ENCODE measurements at regions not wholly inside any gene's neighbourhood (a gene's known extent, or its start where the extent isn't known, plus 50 kb on each side); places are given as distances from the start of the nearest gene placed in this dataset.

DNA sequence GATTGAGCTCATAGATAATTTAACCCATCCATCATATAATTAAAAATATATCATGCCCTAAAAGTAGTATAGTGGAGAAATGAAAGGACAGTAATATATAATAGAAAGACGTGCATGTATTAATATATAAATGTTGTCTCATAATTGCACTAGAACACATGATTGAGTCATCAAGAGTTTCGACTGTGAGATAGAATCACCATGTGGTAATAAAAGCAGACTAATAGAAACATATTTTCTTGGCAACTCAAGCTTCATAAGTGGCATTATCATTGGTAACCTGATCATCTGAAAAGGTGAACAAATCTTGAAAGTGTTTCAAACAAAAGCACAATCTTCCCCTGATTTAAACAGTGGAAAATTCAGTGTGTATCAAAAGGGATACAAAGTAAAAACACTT lies 188.8 kb downstream of the CYRIA start:
- no peak for ATAC-seq
- no peak for DNase-seq
- intact Hi-C loops (cut with micrococcal nuclease) = no loop called here

- DNase-seq (no peak), ATAC-seq (no peak)
- intact Hi-C loops (cut with micrococcal nuclease) = no loop called here
These were observed 189.6 kb downstream of the CYRIA start for GRCh38 chr2:16475986-16476567.

DNA sequence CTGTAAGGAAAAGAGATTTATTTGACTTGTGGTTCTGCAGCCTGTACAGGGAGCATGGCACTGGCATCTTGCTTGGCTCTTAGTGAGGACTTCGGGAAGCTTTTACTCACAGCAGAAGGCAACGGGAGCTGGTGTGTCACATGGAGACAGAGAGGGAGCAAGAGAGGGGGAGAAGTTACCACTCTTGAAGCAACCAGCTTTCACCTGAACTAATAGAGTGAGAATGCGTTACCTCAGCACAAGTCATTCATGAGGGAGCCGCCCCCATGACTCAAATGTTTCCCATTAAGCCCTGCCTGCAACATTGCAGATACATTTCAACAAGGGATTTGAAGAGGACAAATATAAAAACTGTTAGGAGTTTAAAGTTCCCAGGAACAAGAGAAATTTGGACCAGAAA lies 190.0 kb downstream of the CYRIA start:
- DNase-seq = no peak
- intact Hi-C loops (cut with micrococcal nuclease) = no loop called here
- no peak for ATAC-seq

DNA sequence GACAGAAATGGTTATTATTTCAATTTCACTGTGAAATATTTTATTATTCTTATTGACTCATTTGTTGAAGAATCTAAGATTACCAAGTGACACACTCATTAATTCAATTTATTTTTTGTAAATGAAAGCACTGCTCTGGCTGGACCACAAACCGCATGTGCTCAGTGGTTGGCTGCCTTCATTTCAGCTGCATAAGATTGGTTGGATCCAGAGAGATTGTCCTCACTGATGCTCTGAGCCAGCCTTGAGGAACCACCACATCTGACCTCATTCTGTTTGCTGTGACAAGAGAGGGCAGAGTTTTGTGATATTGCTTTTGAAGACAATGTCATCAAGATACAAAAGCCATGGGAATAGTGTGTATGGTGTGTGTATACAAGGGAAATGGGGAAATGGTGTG lies 192.1 kb downstream of the CYRIA start:
- DNase-seq (no peak), ATAC-seq (no peak)
- intact Hi-C loops (cut with micrococcal nuclease) = no loop called here

DNA sequence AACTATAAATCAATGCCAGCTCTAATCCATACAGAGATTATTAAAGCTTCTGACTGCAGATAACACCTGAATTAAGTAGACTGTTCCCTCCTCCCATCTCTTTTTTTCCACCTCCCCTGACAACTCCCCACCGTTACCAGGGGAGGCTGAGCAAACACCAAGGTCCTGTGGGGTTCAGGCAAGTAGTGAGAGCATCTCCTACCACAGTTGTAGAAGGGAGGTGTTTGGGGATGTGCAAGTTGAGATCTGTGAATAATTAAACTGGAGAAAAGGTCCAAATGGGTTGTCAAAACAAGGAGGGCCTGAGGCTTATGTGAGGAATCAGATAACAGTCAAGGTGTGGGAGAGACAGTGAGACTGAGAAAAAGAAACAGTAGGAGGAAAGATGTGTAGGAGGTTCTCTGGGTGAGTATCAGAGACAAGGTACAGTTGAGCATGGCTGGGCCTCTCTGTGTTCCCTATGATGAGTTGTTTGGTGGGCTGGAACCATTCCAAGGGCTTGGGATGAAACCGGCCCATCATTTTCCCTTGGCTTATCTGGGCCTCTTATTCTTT lies 194.6 kb downstream of the CYRIA start:
- ATAC-seq (no peak), DNase-seq (no peak)
- intact Hi-C loops (cut with micrococcal nuclease) = no loop called here

DNA sequence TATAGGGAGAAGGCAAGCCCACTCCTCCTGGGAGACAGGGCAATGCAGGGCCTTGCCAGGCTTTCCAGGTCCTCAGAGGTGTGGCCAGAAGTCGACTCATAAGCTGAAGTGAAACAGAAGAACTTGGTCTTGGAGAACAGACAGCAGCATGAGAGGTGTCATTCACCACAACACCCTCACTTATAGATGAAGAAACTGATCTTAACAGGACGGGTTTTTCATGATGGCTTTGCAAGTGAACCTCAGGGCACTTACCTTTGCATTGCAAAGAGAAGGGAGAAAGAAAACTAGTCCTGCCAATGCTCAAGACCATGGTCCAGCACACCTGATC lies 198.8 kb downstream of the CYRIA start:
- ATAC-seq (no peak), DNase-seq (no peak)
- intact Hi-C loops (cut with micrococcal nuclease) = no loop called here

DNA sequence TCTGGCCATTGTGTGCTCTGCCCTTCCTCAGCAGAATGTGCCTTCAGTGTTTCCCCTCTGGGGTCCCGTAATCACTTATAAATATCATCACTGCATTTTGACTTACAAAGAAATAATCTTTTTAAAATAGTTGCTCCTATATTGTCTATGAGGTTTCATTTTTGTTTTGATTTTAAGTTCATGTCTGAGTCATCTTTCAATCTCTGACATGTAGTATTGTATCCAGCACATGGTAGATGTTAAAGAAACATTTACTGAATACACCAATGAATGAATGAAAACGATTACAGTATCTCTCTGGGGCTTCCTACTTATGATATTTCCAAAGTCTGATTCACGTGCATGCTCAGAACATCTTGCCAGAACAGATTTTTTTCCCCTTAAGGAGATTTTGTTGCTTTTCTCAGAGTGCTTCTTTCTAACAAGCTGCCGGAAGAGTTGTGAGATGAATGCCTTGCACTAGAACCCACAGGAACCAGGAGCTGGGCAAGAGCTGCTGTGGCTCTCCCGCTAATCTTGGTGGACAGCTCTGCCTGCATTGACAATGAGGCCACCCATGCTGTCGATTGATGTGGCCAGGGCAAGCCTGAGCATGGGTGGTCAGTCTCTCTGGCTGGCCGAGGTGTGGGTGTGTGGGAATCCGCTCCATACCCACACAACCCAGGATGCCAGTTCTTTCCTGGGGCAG lies 199.4 kb downstream of the CYRIA start:
- DNase-seq (no peak), ATAC-seq (no peak)
- intact Hi-C loops (cut with micrococcal nuclease) = no loop called here

- DNase-seq (no peak), ATAC-seq (no peak)
- intact Hi-C loops (cut with micrococcal nuclease) = no loop called here
These were observed 201.0 kb downstream of the CYRIA start for GRCh38 chr2:16464641-16465040.

DNA sequence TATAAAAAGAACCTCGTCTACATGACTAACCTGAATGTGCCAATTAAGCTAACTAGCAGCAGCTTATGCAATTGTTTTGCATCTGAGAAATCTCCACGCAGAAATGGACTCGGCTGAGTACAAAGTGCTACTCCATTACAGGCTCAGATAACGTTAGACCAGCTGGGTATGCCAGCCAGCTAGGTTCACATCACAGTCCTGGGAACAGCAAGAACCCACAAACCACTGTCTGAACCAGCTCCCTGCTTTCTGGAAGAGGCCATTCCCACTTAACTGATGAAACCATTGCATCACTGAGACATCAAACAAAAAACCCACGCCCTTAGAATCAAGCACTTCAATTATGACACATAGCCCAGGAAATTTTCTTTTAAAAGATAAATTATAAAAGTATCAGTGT lies 202.7 kb downstream of the CYRIA start:
- peak; percentile 41 for ATAC-seq
- intact Hi-C loops (cut with micrococcal nuclease) = no loop called here
- no peak for DNase-seq

DNA sequence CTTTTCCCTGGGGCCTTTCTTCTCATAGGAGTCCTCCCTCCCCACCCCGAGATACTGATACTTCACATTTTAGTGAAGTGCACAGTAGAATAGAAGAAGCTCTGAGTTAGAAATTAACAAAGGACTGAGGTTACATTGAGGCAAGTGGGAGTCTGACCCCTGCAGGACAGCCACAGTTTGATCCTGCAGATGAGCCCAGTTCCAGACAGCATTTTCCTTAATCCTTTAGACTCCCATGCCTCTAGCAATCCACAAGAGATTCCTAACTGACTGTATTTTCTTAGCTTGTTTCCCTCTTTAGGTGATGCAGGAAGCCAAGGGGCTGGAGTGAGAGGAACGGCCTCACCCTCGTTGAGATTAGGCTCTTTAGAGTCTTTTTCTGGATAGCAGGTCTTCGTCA lies 204.0 kb downstream of the CYRIA start:
- ATAC-seq = no peak
- intact Hi-C loops (cut with micrococcal nuclease) = no loop called here
- DNase-seq = no peak

GRCh38 chr2:16459606-16460005 lies 206.0 kb downstream of the CYRIA start:
- intact Hi-C loops (cut with micrococcal nuclease) = no loop called here
- DNase-seq (no peak), ATAC-seq (no peak)

DNA sequence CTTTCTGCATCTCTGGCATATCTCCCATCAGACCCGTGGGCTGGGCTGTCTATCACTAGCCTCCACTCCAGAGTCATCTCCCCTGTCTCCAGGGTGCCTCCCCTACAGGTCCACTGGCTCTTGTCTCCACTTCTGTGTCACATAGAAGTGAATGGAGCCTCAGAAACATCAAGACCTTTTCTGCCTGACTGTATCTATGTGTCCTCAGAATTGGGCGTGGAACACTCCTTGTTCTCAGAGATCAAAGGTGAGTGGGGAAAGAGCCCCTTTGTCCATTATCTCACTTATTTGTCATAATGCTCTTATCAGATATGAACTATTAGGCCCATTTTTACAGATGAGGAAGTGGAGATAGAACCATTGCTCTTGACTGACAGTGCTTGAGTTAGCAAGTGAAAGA lies 211.0 kb downstream of the CYRIA start:
- no peak for DNase-seq
- intact Hi-C loops (cut with micrococcal nuclease) = no loop called here
- ATAC-seq = no peak

DNA sequence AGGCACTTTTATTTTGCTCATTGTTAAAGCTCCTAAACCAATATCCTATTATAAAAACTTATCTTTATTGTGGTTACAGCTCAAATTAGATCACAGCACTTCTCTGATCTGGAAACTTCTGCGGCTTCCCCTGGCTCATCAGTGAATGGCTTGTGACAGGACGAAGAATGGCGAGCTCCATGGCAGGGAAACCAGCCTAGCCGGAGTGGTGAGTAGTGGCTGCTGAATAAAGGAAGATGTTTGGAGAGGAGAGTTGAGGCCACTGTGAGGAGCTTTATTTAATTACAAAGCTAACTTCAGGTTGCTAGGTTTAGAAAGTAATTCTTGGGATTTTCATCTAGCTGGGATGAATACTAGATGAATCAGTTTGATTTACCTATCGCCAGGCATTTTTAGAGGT lies 213.5 kb downstream of the CYRIA start:
- DNase-seq (no peak), ATAC-seq (no peak)
- intact Hi-C loops (cut with micrococcal nuclease) = no loop called here

DNA sequence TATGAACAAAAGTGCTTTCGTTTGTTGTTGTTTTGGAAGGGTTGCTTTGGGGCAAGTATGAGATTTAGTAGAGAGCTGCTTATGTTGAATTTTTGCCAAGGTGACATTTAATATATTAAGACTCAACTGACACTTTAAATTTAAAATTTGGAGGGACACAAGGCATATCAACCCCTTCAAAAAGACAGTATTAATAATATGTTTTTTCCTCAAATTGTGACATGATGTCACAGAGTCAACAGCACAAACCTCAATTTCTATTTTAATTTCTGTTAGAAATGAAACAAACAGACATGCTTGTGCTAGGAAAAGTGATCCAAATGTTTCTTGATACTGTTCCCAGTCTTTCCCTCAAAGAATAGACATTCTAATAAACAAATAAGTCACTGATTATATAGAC lies 218.9 kb downstream of the CYRIA start:
- intact Hi-C loops (cut with micrococcal nuclease) = no loop called here
- no peak for ATAC-seq
- DNase-seq = no peak

DNA sequence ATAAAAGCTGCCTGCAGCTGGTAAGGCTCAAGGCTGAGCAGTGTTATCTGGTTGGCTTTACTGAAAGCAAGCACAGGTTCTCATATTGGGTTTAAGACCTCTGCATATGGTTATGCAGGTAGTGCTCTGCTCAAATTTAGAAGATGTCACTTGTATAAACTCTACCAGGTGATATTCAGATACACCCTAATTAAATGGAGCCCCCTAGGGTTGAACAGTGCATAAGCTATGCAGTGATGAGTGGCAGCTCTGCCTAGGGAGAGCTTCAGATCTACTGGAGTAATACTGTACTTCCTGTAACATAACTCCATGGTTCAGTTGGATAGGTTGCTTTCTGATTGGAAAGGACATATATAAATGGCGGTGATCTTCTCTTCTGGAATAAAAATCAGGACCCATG lies 222.7 kb downstream of the CYRIA start:
- intact Hi-C loops (cut with micrococcal nuclease) = no loop called here
- DNase-seq = no peak
- ATAC-seq = peak; percentile 38

DNA sequence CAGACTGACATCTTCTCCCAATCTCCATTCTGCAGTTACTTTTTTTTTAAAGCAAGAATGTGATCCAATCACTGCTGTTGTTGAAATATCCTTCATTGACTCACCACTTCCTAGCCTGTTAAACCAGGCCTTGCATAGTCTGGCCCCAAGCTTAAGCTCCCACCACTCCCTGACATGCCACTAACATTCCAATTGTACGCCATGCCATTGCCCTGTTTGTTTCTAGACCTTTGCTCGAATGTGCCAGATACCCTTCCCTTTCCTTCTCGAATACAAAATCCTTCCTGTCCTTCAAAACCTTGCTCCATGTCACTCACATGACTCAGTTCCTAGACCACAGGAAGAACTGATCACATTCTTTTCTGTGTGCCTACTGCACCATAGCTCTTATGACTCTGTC lies 224.2 kb downstream of the CYRIA start:
- ATAC-seq (no peak), DNase-seq (no peak)
- intact Hi-C loops (cut with micrococcal nuclease) = no loop called here

DNA sequence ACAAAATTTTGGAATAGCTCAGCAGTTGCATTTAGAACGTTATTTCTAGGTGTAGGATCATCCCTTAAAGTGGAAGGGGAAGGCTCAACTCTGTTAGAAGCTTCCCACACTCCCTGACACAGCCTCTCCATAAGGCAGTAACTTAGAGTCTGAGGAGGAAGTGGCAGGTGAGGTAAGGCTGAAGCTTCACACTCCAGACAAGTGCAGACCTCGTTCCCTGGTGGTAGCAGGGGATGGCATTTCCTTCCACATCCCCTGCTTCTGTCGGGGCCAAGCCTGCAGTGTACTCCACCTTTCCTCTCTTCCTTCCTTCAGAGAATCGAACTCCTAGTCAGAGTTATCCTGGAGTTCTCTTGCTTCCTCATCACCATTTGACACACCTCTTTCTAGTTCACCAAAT lies 224.7 kb downstream of the CYRIA start:
- no peak for DNase-seq
- intact Hi-C loops (cut with micrococcal nuclease) = no loop called here
- no peak for ATAC-seq

- no peak for DNase-seq
- intact Hi-C loops (cut with micrococcal nuclease) = no loop called here
- no peak for ATAC-seq
These were observed 226.9 kb downstream of the CYRIA start for GRCh38 chr2:16438613-16439321.

- ATAC-seq (no peak), DNase-seq (no peak)
- intact Hi-C loops (cut with micrococcal nuclease) = no loop called here
These were observed 228.4 kb downstream of the CYRIA start for GRCh38 chr2:16437189-16437588.

DNA sequence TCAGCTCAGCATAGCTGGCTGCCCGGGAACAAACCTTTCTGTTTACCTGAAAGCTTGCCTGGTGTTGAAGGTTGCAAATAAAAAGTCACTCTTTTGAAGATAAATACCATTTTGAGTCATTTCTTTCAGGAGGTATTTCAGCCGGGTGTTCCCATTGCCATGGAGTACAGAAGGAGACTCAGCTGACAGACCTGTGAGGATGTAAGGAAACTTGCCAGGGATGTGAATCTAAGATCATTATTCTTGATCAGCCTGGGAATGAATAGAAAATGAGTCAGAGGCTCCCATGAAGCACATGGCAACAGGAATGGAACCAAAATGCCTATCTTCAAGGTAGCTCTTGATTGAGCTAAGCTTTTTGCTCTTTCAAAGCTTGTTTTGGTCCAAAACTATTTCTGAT lies 231.2 kb downstream of the CYRIA start:
- no peak for ATAC-seq
- intact Hi-C loops (cut with micrococcal nuclease) = no loop called here
- DNase-seq = no peak

DNA sequence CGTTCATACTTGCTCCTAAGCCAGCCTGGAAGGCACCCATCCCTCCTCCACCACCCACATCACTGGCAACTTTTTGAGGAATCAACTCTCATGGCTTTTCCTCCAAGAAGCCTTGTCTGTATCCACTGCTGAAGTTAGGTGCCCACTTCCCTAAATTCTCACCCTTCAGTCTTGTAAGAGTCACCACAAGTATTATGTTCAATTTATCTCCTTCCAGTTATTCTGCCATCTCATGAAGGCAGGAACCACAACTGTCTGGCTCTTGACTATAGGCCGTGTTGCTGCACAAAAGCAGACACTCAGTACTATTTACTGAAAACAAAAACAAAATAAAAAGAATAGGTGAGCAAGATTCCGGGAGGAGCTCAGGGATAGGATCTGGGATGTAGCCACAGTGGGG lies 234.8 kb downstream of the CYRIA start:
- intact Hi-C loops (cut with micrococcal nuclease) = no loop called here
- DNase-seq = no peak
- no peak for ATAC-seq
